GM23338 (cell line): ENCODE measurements at regions not wholly inside any gene's neighbourhood (a gene's known extent, or its start where the extent isn't known, plus 50 kb on each side); places are given as distances from the start of the nearest gene placed in this dataset.

ENCODE experiments used
- ATAC-seq: fragments of 200-7000 bp; cut with Tn5 transposase; 3 replicates; pipeline ENCODE4 v1.9.1; 2020
- DNase-seq: peaks from one replicate; pipeline ENCODE4 v3.0.0-alpha.2; 2015; ENCODE audit warnings: low spot score
- H2AFZ ChIP-seq: fragments of 200-600 bp; sonication (generic); 2 replicates; pipeline ENCODE4 v1.8.0; 2016; ENCODE audit warnings: antibody characterized with exemption, mild to moderate bottlenecking, moderate library complexity
- H3F3A ChIP-seq: fragments of 200-600 bp; sonication (generic); replicated peaks from 2 replicates; pipeline ENCODE4 v1.8.0; 2017; ENCODE audit warnings: antibody characterized with exemption, mixed run types, low read depth
- H3K27ac ChIP-seq: fragments of 200-600 bp; sonication (generic); 2 replicates; pipeline ENCODE4 v1.6.1; 2016; ENCODE audit warnings: low read depth
- H3K27me3 ChIP-seq: fragments of 200-600 bp; sonication (generic); 2 replicates; pipeline ENCODE4 v1.8.0; 2016; ENCODE audit warnings: mild to moderate bottlenecking, mixed run types, moderate library complexity; ENCODE audit not compliant: insufficient read depth
- H3K36me3 ChIP-seq: fragments of 200-600 bp; sonication (generic); 2 replicates; pipeline ENCODE4 v1.8.0; 2016; ENCODE audit warnings: mild to moderate bottlenecking; ENCODE audit not compliant: insufficient read depth
- H3K4me1 ChIP-seq: fragments of 200-600 bp; sonication (generic); 2 replicates; pipeline ENCODE4 v1.8.0; 2016; ENCODE audit warnings: mild to moderate bottlenecking, moderate library complexity; ENCODE audit not compliant: insufficient read depth
- H3K4me2 ChIP-seq: fragments of 200-600 bp; sonication (generic); 2 replicates; pipeline ENCODE4 v1.7.1; 2017; ENCODE audit warnings: mixed run types
- H3K4me3 ChIP-seq: fragments of 200-600 bp; sonication (generic); 2 replicates; pipeline ENCODE4 v1.6.1; 2016; ENCODE audit warnings: mixed run types
- H3K79me2 ChIP-seq: fragments of 200-600 bp; sonication (generic); replicated peaks from 2 replicates; pipeline ENCODE4 v1.8.0; 2017; ENCODE audit warnings: mild to moderate bottlenecking; ENCODE audit not compliant: insufficient read depth
- H3K9me2 ChIP-seq: fragments of 200-600 bp; sonication (generic); 2 replicates; pipeline ENCODE4 v1.8.0; 2017; ENCODE audit not compliant: insufficient read depth
- H4K20me1 ChIP-seq: fragments of 200-600 bp; sonication (generic); replicated peaks from 2 replicates; pipeline ENCODE4 v1.8.0; 2017; ENCODE audit warnings: mild to moderate bottlenecking; ENCODE audit not compliant: insufficient read depth
- H3K27ac Mint-ChIP-seq: 2 replicates; pipeline ENCODE4 v1.8.0; 2020; ENCODE audit warnings: inconsistent platforms, mild to moderate bottlenecking, moderate library complexity, mixed read lengths
- H3K27me3 Mint-ChIP-seq: 3 replicates; pipeline ENCODE4 v1.8.0; 2022; ENCODE audit warnings: low read depth, mild to moderate bottlenecking, moderate library complexity, mixed read lengths, inconsistent platforms; ENCODE audit not compliant: insufficient read depth, poor library complexity
- H3K36me3 Mint-ChIP-seq: 3 replicates; pipeline ENCODE4 v1.8.0; 2021; ENCODE audit warnings: low read depth, mild to moderate bottlenecking, inconsistent platforms, moderate library complexity, mixed read lengths
- H3K4me1 Mint-ChIP-seq: 3 replicates; pipeline ENCODE4 v1.8.0; 2020; ENCODE audit warnings: mild to moderate bottlenecking, inconsistent platforms, mixed read lengths
- H3K4me3 Mint-ChIP-seq: 3 replicates; pipeline ENCODE4 v1.8.0; 2021; ENCODE audit warnings: moderate library complexity, mild to moderate bottlenecking, inconsistent platforms, mixed read lengths
- H3K9me3 Mint-ChIP-seq: 3 replicates; pipeline ENCODE4 v1.8.0; 2020; ENCODE audit warnings: moderate library complexity, mild to moderate bottlenecking, inconsistent platforms, mixed read lengths
- CREB1 ChIP-seq: fragments of 250-450 bp; sonication (Bioruptor Pico); IDR thresholded peaks from 2 replicates; pipeline ENCODE4 v1.5.0; 2020; ENCODE audit warnings: low read depth, mild to moderate bottlenecking, moderate library complexity
- CTCF ChIP-seq, 2 experiments: fragments of 200-600 bp in 1 of 2; sonication (generic) in 1 of 2; conservative IDR thresholded peaks; 2 replicates each; pipeline versions ENCODE4 v1.5.1 to v1.6.1; 2016 to 2017; ENCODE audit warnings: antibody characterized with exemption in 2 of 2, low read depth in 2 of 2, mild to moderate bottlenecking in 2 of 2, moderate library complexity in 1 of 2
- ETS1 ChIP-seq: IDR thresholded peaks from 2 replicates; pipeline ENCODE4 v1.6.1; 2016; ENCODE audit warnings: antibody characterized with exemption
- EZH2 ChIP-seq: fragments of 200-600 bp; sonication (generic); IDR thresholded peaks from one replicate; pipeline ENCODE4 v1.8.0; 2017; ENCODE audit warnings: antibody characterized with exemption, mild to moderate bottlenecking, low read depth; ENCODE audit not compliant: unreplicated experiment
- EZH2phosphoT487 ChIP-seq: fragments of 200-600 bp; sonication (generic); IDR thresholded peaks from one replicate; pipeline ENCODE4 v1.8.1; 2018; ENCODE audit warnings: antibody characterized with exemption; ENCODE audit not compliant: unreplicated experiment
- POLR2AphosphoS5 ChIP-seq: IDR thresholded peaks from 2 replicates; pipeline ENCODE4 v1.6.1; 2016; ENCODE audit warnings: antibody characterized with exemption, low read depth
- REST ChIP-seq: IDR thresholded peaks from one replicate; pipeline ENCODE4 v1.6.1; 2018; ENCODE audit warnings: antibody characterized with exemption; ENCODE audit not compliant: unreplicated experiment
- ZNF114 ChIP-seq: fragments of 250-450 bp; sonication (Bioruptor Pico); IDR thresholded peaks from 2 replicates; pipeline ENCODE4 v1.5.0; 2020; ENCODE audit warnings: mild to moderate bottlenecking, moderate library complexity
- ZNF462 ChIP-seq: fragments of 250-450 bp; sonication (Bioruptor Pico); IDR thresholded peaks from 2 replicates; pipeline ENCODE4 v1.5.0; 2020; ENCODE audit warnings: mild to moderate bottlenecking, moderate library complexity

- no peak for TF ChIP-seq ZNF462 (CRISPR knock-in tag)
- TF ChIP-seq POLR2AphosphoS5: no peak
Observed at GRCh38 chr1:194241215-194241614, 1054.8 kb upstream of the B3GALT2 start (continued).

GRCh38 chr1:194233069-194233468 is 1046.7 kb upstream of the B3GALT2 start:
- H3K4me1 Mint-ChIP-seq: no peaks in the 10 kb centered on the region
- H3K4me1 ChIP-seq: no peaks in the 10 kb centered on the region
- H4K20me1 ChIP-seq: no peaks in the 10 kb centered on the region
- H3K27me3 ChIP-seq: no peaks in the 10 kb centered on the region
- no peaks in the 10 kb centered on the region for H3K36me3 ChIP-seq
- H3K79me2 ChIP-seq: no peaks in the 10 kb centered on the region
- no peak overlapping the region for H3K4me3 ChIP-seq
- no peak overlapping the region for H3K27ac ChIP-seq
- H3F3A ChIP-seq: no peaks in the 10 kb centered on the region
- ATAC-seq (no peak), DNase-seq (no peak)
- H3K36me3 Mint-ChIP-seq: no peaks in the 10 kb centered on the region
- H3K4me2 ChIP-seq: no peak overlapping the region
- no peaks in the 10 kb centered on the region for H3K9me2 ChIP-seq
- no peak overlapping the region for H3K27ac Mint-ChIP-seq
- no peaks in the 10 kb centered on the region for H3K9me3 Mint-ChIP-seq
- no peaks in the 10 kb centered on the region for H3K27me3 Mint-ChIP-seq
- no peak overlapping the region for H2AFZ ChIP-seq
- H3K4me3 Mint-ChIP-seq: no peak overlapping the region
- TF ChIP-seq ETS1 (no peak), ZNF114 (CRISPR knock-in tag) (no peak), CREB1 (CRISPR knock-in tag) (no peak), EZH2 (no peak), CTCF (conservative IDR thresholded peaks at IDR 0.05; ENCODE audit: low read depth in 2 of 2) (no peak), EZH2phosphoT487 (no peak), REST (no peak)
